Activated CD4-positive, alpha-beta T cell treated with anti-CD3 and anti-CD28 coated beads, Interleukin-2, amount 10 ng/mL, durations not matched to agents 7 days and 5 days (primary cell): ENCODE measurements at regions not wholly inside any gene's neighbourhood (a gene's known extent, or its start where the extent isn't known, plus 50 kb on each side); places are given as distances from the start of the nearest gene placed in this dataset.

Source experiments
- CTCF ChIA-PET: fragments of 350-600 bp; sonication (Branson Sonifier 250); formaldehyde crosslinking; loops from one replicate; lab custom pipeline; 2021; ENCODE audit warnings: antibody characterized with exemption; lab: Charles Lee
- POLR2A ChIA-PET: fragments of 350-600 bp; sonication (Branson Sonifier 250); formaldehyde crosslinking; loops from one replicate; lab custom pipeline; 2021; ENCODE audit warnings: antibody characterized with exemption; lab: Charles Lee
- DNase-seq: peaks from one replicate; pipeline ENCODE4 v3.0.0-alpha.2; 2020
- H3K27ac Mint-ChIP-seq: one replicate; pipeline ENCODE4 v1.8.0; 2021; ENCODE audit warnings: mild to moderate bottlenecking, moderate library complexity, mixed read lengths
- H3K27me3 Mint-ChIP-seq: one replicate; pipeline ENCODE4 v1.8.0; 2021; ENCODE audit warnings: mixed read lengths
- H3K36me3 Mint-ChIP-seq: one replicate; pipeline ENCODE4 v1.8.0; 2021; ENCODE audit warnings: low read depth, mixed read lengths
- H3K4me1 Mint-ChIP-seq: one replicate; pipeline ENCODE4 v1.8.0; 2021; ENCODE audit warnings: mixed read lengths
- H3K4me3 Mint-ChIP-seq: one replicate; pipeline ENCODE4 v1.8.0; 2021; ENCODE audit warnings: mild to moderate bottlenecking, moderate library complexity, mixed read lengths
- H3K9me3 Mint-ChIP-seq: one replicate; pipeline ENCODE4 v1.8.0; 2021; ENCODE audit warnings: mixed read lengths

GRCh38 chr14:62314221-62314620 lies 552.0 kb downstream of the SNAPC1 start:
- ChIA-PET POLR2A (no interaction called here), CTCF (no interaction called here)
- Mint-ChIP-seq H3K36me3 (no peaks in the 10 kb centered on the region), H3K4me3 (no peak overlapping the region), H3K27ac (no peak overlapping the region), H3K27me3 (no peaks in the 10 kb centered on the region), H3K9me3 (no peaks in the 10 kb centered on the region), H3K4me1 (no peaks in the 10 kb centered on the region)
- DNase-seq = no peak

DNA sequence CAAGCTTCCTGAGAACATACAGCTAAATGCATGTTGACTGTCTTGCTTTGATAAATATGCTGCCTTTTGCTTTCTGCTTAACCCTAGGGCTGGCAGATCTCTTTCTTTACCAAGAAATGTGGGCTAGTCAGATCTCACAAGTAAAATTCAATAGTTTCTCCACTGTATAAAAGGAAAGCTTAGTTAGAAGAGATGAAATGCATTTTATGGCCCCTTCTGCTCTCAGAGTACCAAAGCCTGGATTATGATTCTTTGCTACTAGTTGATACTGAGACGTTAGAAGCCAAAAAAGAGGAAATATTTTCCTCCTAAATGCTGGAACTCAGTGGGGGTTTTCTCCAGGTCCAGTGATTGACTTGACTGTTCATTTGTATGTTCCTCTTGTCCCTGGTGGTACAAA lies 552.7 kb downstream of the SNAPC1 start:
- DNase-seq = no peak
- Mint-ChIP-seq H3K9me3 (no peaks in the 10 kb centered on the region), H3K27me3 (no peaks in the 10 kb centered on the region), H3K36me3 (no peaks in the 10 kb centered on the region), H3K27ac (no peak overlapping the region), H3K4me3 (no peak overlapping the region), H3K4me1 (no peaks in the 10 kb centered on the region)
- ChIA-PET CTCF (no interaction called here), POLR2A (no interaction called here)

DNA sequence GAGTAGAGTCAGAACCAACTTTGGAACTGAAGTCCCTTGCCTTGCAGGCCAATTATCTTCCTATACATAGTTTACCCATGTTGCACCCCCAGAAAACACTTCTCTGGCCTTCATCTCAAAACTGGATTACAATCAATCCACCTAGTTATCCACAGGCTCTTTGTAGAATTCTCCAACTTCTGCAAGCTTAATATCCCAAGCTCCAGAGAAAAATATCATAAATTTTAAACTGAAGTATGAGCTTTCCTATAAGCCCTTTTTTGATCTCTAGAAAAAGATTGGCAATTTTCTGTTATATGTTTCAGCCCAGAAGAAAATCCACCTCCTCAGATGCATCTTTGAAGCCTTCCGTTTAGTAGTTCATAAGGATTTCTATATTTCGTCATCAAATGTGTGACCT lies 553.4 kb downstream of the SNAPC1 start:
- Mint-ChIP-seq H3K4me3 (no peak overlapping the region), H3K36me3 (no peaks in the 10 kb centered on the region), H3K9me3 (no peaks in the 10 kb centered on the region), H3K27me3 (no peaks in the 10 kb centered on the region), H3K4me1 (no peaks in the 10 kb centered on the region), H3K27ac (no peak overlapping the region)
- ChIA-PET CTCF (no interaction called here), POLR2A (no interaction called here)
- DNase-seq = no peak

GRCh38 chr14:62322216-62322615 lies 560.0 kb downstream of the SNAPC1 start:
- no peak overlapping the region for H3K27ac Mint-ChIP-seq
- H3K4me1 Mint-ChIP-seq = no peaks in the 10 kb centered on the region
- no peak for DNase-seq
- ChIA-PET POLR2A (interaction anchor here (0.7 kb wide), 1 partner anchor 156 kb away, joined by 5 read pairs; no protein-coding TSS in a partner anchor), CTCF (no interaction called here)
- H3K4me3 Mint-ChIP-seq = no peak overlapping the region
- H3K27me3 Mint-ChIP-seq = no peaks in the 10 kb centered on the region
- H3K9me3 Mint-ChIP-seq = no peaks in the 10 kb centered on the region
- H3K36me3 Mint-ChIP-seq = no peaks in the 10 kb centered on the region

DNA sequence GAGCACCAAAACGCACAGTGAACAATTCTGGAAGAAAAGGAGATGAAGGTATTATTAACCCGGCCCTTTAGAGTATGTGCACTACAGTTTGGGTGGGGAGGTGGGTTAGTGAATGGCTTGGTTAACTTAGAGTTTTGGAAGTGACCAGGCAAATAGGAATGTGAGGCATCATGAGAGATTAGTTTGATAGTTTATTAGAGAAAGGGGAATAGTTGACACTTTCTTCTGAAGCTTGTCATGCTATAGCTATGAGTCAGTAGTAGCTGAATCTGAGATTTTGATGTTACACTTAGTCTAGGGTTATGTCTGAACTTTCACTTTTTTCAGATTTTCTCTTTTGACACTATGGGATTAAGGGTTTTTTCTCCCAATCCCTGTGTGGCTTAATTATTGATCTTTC lies 567.2 kb downstream of the SNAPC1 start:
- no peaks in the 10 kb centered on the region for H3K27me3 Mint-ChIP-seq
- no peaks in the 10 kb centered on the region for H3K9me3 Mint-ChIP-seq
- H3K36me3 Mint-ChIP-seq = no peaks in the 10 kb centered on the region
- no peak overlapping the region for H3K4me3 Mint-ChIP-seq
- H3K4me1 Mint-ChIP-seq = no peaks in the 10 kb centered on the region
- no peak for DNase-seq
- ChIA-PET POLR2A (no interaction called here), CTCF (no interaction called here)
- no peak overlapping the region for H3K27ac Mint-ChIP-seq

- no peaks in the 10 kb centered on the region for H3K27me3 Mint-ChIP-seq
- H3K4me1 Mint-ChIP-seq = no peaks in the 10 kb centered on the region
- no peak overlapping the region for H3K27ac Mint-ChIP-seq
- DNase-seq = no peak
- ChIA-PET CTCF (no interaction called here), POLR2A (no interaction called here)
- H3K4me3 Mint-ChIP-seq = no peak overlapping the region
- no peaks in the 10 kb centered on the region for H3K36me3 Mint-ChIP-seq
- peaks cover 6% of the 10 kb centered on the region for H3K9me3 Mint-ChIP-seq
Observed at GRCh38 chr14:62347562-62348011, 585.4 kb downstream of the SNAPC1 start.

DNA sequence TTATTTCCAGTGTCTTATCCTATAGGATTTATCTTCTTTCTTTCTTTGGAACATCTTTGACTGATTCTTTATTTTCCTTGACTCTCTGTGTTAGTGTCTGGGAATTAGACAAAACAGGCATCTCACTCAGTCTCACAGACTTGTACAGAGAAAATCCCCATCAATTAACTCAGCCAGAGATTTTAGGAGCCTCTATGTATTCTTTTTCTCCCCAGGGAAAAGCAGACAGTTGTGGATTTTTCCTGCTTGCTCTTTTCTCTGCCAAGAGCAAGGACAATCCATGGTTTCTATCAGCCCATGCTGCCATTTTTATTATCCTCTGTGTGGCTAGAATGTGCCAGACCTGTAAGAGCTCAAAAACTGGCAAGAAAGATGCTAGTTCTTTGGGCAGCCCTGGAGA lies 595.1 kb downstream of the SNAPC1 start:
- no peak overlapping the region for H3K4me3 Mint-ChIP-seq
- H3K27me3 Mint-ChIP-seq = no peaks in the 10 kb centered on the region
- POLR2A ChIA-PET = no interaction called here
- CTCF ChIA-PET = interaction anchor here (1.1 kb wide), 1 partner anchor 23 kb away, joined by 4 read pairs; no protein-coding TSS in a partner anchor
- H3K36me3 Mint-ChIP-seq = no peaks in the 10 kb centered on the region
- no peak for DNase-seq
- no peak overlapping the region for H3K27ac Mint-ChIP-seq
- peaks cover 19% of the 10 kb centered on the region for H3K9me3 Mint-ChIP-seq
- no peaks in the 10 kb centered on the region for H3K4me1 Mint-ChIP-seq

GRCh38 chr14:62364161-62364560 lies 601.9 kb downstream of the SNAPC1 start:
- CTCF ChIA-PET = no interaction called here
- H3K27me3 Mint-ChIP-seq = no peaks in the 10 kb centered on the region
- no peak overlapping the region for H3K27ac Mint-ChIP-seq
- H3K36me3 Mint-ChIP-seq = no peaks in the 10 kb centered on the region
- POLR2A ChIA-PET = no interaction called here
- H3K4me3 Mint-ChIP-seq = no peak overlapping the region
- peaks cover 2% of the 10 kb centered on the region for H3K9me3 Mint-ChIP-seq
- DNase-seq = no peak
- no peaks in the 10 kb centered on the region for H3K4me1 Mint-ChIP-seq

DNA sequence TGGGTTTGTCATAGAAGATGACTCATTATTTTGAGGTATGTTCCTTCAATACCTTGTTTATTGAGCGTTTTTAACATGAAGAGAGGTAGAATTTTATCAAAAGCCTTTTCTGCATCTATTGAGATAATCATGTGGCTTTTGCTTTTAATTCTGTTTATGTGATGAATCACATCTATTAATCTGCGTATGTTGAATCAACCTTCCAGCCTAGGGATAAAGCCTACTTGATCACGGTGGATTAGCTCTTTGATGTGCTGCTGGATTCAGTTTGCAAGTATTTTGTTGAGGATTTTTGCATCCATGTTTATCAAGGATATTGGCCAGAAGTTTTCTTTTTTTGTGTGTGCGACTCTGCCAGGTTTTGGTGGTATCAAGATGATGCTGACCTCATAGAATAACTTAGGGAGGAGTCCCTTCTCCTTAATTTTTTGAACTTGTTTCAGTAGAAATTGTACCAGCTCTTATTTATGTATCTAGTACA lies 602.6 kb downstream of the SNAPC1 start:
- no peaks in the 10 kb centered on the region for H3K27me3 Mint-ChIP-seq
- no peak overlapping the region for H3K4me3 Mint-ChIP-seq
- H3K9me3 Mint-ChIP-seq = peaks cover 2% of the 10 kb centered on the region
- ChIA-PET POLR2A (no interaction called here), CTCF (no interaction called here)
- DNase-seq = no peak
- H3K4me1 Mint-ChIP-seq = no peaks in the 10 kb centered on the region
- H3K36me3 Mint-ChIP-seq = no peaks in the 10 kb centered on the region
- no peak overlapping the region for H3K27ac Mint-ChIP-seq

DNA sequence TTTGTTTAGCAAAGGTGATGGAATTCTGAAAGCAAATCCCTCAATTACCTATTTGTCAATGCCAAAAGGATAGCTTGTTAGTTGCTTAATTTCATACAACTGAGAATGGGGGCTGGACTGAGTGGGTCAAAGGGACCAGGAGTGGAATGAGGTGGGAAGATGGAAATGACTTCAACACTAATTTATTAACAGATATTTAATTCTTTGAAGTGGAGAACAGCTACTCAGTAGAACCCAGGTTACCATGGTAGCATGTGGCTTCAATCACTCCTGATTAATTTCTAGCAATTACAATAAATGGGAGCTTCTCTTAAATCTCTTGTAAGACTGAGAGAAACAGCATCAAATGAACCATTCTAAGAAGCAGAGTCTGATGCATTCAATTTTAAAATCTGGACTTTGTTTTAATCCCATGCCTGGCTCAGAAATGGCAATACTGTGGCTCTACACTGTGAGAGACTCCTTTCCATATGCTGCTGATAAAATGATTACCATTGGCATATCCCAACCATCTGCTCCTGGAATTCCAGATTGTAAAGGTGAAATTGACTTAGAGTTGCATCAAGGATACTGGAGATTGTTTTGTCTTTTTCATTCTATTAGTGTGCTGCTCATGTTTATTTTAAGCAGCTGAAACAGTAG lies 607.8 kb downstream of the SNAPC1 start:
- no peak overlapping the region for H3K4me3 Mint-ChIP-seq
- H3K36me3 Mint-ChIP-seq = no peaks in the 10 kb centered on the region
- no peak overlapping the region for H3K27ac Mint-ChIP-seq
- no peaks in the 10 kb centered on the region for H3K27me3 Mint-ChIP-seq
- ChIA-PET CTCF (no interaction called here), POLR2A (interaction anchor here (0.6 kb wide), 1 partner anchor 783 kb away, joined by 5 read pairs; no protein-coding TSS in a partner anchor)
- no peaks in the 10 kb centered on the region for H3K4me1 Mint-ChIP-seq
- no peaks in the 10 kb centered on the region for H3K9me3 Mint-ChIP-seq
- no peak for DNase-seq

DNA sequence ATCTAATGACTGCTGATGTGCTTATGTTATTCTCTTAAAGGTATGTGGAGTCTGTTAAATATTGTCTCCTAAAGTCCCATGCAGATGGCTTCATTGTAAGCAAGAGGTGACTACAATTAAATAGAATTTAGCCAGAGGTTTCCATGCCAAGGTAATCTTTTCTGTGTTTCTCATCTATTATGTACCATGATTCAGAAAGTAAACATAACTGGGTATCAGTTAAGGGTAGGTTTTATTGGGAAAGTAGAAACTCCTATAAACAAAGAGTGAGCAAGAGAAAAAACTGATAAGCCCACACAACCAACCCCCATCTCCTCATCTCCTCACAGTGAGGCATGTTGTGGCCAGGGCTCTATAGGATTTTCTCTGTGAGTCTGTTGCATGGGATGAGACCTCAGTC lies 611.7 kb downstream of the SNAPC1 start:
- no peak for DNase-seq
- no peaks in the 10 kb centered on the region for H3K27me3 Mint-ChIP-seq
- H3K27ac Mint-ChIP-seq = no peak overlapping the region
- ChIA-PET POLR2A (no interaction called here), CTCF (no interaction called here)
- no peaks in the 10 kb centered on the region for H3K36me3 Mint-ChIP-seq
- H3K4me1 Mint-ChIP-seq = no peaks in the 10 kb centered on the region
- H3K4me3 Mint-ChIP-seq = no peak overlapping the region
- H3K9me3 Mint-ChIP-seq = peaks cover 2% of the 10 kb centered on the region

- H3K27me3 Mint-ChIP-seq = no peaks in the 10 kb centered on the region
- no peak overlapping the region for H3K27ac Mint-ChIP-seq
- POLR2A ChIA-PET = no interaction called here
- no peak for DNase-seq
- no peaks in the 10 kb centered on the region for H3K4me1 Mint-ChIP-seq
- no peak overlapping the region for H3K4me3 Mint-ChIP-seq
- H3K9me3 Mint-ChIP-seq = peaks cover 4% of the 10 kb centered on the region
- CTCF ChIA-PET = no interaction called here
- no peaks in the 10 kb centered on the region for H3K36me3 Mint-ChIP-seq
Observed at GRCh38 chr14:62378057-62378456, 615.8 kb downstream of the SNAPC1 start.

GRCh38 chr14:62381311-62382070 lies 619.3 kb downstream of the SNAPC1 start:
- ChIA-PET POLR2A (no interaction called here), CTCF (interaction anchor here (0.6 kb wide), 1 partner anchor 754 kb away, joined by 4 read pairs; no protein-coding TSS in a partner anchor)
- Mint-ChIP-seq H3K27me3 (no peaks in the 10 kb centered on the region), H3K36me3 (no peaks in the 10 kb centered on the region), H3K4me1 (no peaks in the 10 kb centered on the region), H3K27ac (no peak overlapping the region), H3K4me3 (no peak overlapping the region), H3K9me3 (peaks cover 7% of the 10 kb centered on the region)
- DNase-seq = no peak
